SKM-1 (cell line): ENCODE measurements at regions not wholly inside any gene's neighbourhood (a gene's known extent, or its start where the extent isn't known, plus 50 kb on each side); places are given as distances from the start of the nearest gene placed in this dataset.
A peak's percentile ranks its signal among the peaks of the same experiment; 100 is the strongest.

Experiments
- DNase-seq: peaks from one replicate; lab custom pipeline; 2025; ENCODE audit not compliant: unreplicated experiment; lab: John Stamatoyannopoulos, UW

- no peak for DNase-seq
These were observed 1603.0 kb upstream of the TENM3 start for GRCh38 chr4:180640193-180640592.

GRCh38 chr4:180641495-180641894 is 1601.7 kb upstream of the TENM3 start:
- no peak for DNase-seq

GRCh38 chr4:180642732-180643131 is 1600.5 kb upstream of the TENM3 start:
- no peak for DNase-seq

GRCh38 chr4:180650273-180650672 is 1592.9 kb upstream of the TENM3 start:
- no peak for DNase-seq

GRCh38 chr4:180652533-180652932 is 1590.7 kb upstream of the TENM3 start:
- DNase-seq, result no peak

GRCh38 chr4:180655886-180656285 is 1587.3 kb upstream of the TENM3 start:
- no peak for DNase-seq

GRCh38 chr4:180657881-180658280 is 1585.3 kb upstream of the TENM3 start:
- no peak for DNase-seq

GRCh38 chr4:180664766-180665368 is 1578.3 kb upstream of the TENM3 start:
- DNase-seq, result peak; percentile 55

- no peak for DNase-seq
These were observed 1577.7 kb upstream of the TENM3 start for GRCh38 chr4:180665481-180665880.

GRCh38 chr4:180665994-180666824 is 1577.0 kb upstream of the TENM3 start:
- DNase-seq, result peak; percentile 69

GRCh38 chr4:180668732-180669131 is 1574.5 kb upstream of the TENM3 start:
- no peak for DNase-seq

GRCh38 chr4:180669680-180670079 is 1573.5 kb upstream of the TENM3 start:
- DNase-seq, result no peak

GRCh38 chr4:180674619-180675358 is 1568.4 kb upstream of the TENM3 start:
- no peak for DNase-seq

- DNase-seq, result no peak
These were observed 1567.9 kb upstream of the TENM3 start for GRCh38 chr4:180675359-180675650.

GRCh38 chr4:180680305-180680704 is 1562.9 kb upstream of the TENM3 start:
- no peak for DNase-seq

- no peak for DNase-seq
These were observed 1560.4 kb upstream of the TENM3 start for GRCh38 chr4:180682776-180683175.

GRCh38 chr4:180683186-180683585 is 1560.0 kb upstream of the TENM3 start:
- DNase-seq, result no peak

GRCh38 chr4:180688480-180688879 is 1554.7 kb upstream of the TENM3 start:
- DNase-seq, result no peak

GRCh38 chr4:180694875-180695274 is 1548.3 kb upstream of the TENM3 start:
- DNase-seq, result no peak

GRCh38 chr4:180695851-180696250 is 1547.4 kb upstream of the TENM3 start:
- DNase-seq, result no peak

GRCh38 chr4:180696460-180697092 is 1546.6 kb upstream of the TENM3 start:
- no peak for DNase-seq
